H9 (cell line): ENCODE measurements at regions not wholly inside any gene's neighbourhood (a gene's known extent, or its start where the extent isn't known, plus 50 kb on each side); places are given as distances from the start of the nearest gene placed in this dataset.

Experiments used
- DNase-seq: peaks from one replicate; pipeline ENCODE4 v3.0.0-alpha.2; 2017
- H2AFZ ChIP-seq: one replicate; pipeline ENCODE4 v1.6.1; 2013; ENCODE audit warnings: mild to moderate bottlenecking, low read length, control low read depth, moderate library complexity
- H2AK5ac ChIP-seq: 2 replicates; pipeline ENCODE4 v1.6.1; 2013; ENCODE audit warnings: low read length, control low read depth, mixed read lengths; ENCODE audit not compliant: insufficient read length
- H2BK120ac ChIP-seq: one replicate; pipeline ENCODE4 v1.6.1; 2013; ENCODE audit warnings: low read depth, mild to moderate bottlenecking, low read length, control low read depth, inconsistent platforms; ENCODE audit not compliant: poor library complexity, severe bottlenecking
- H2BK12ac ChIP-seq: 2 replicates; pipeline ENCODE4 v1.6.1; 2013; ENCODE audit warnings: low read length, control low read depth, mixed read lengths, low read depth; ENCODE audit not compliant: insufficient read length
- H2BK15ac ChIP-seq: 2 replicates; pipeline ENCODE4 v1.6.1; 2013; ENCODE audit warnings: low read depth, low read length, control low read depth
- H2BK20ac ChIP-seq: one replicate; pipeline ENCODE4 v1.6.1; 2013; ENCODE audit warnings: low read depth, mild to moderate bottlenecking, low read length, control low read depth, inconsistent platforms; ENCODE audit not compliant: poor library complexity, severe bottlenecking
- H2BK5ac ChIP-seq: 2 replicates; pipeline ENCODE4 v1.6.1; 2013; ENCODE audit warnings: low read length, control low read depth, mixed read lengths; ENCODE audit not compliant: insufficient read length
- H3K14ac ChIP-seq: 2 replicates; pipeline ENCODE4 v1.6.1; 2013; ENCODE audit warnings: low read length, control low read depth; ENCODE audit not compliant: insufficient read depth
- H3K18ac ChIP-seq: 2 replicates; pipeline ENCODE4 v1.6.1; 2013; ENCODE audit warnings: low read depth, mild to moderate bottlenecking, mixed read lengths, low read length, control low read depth; ENCODE audit not compliant: insufficient read length
- H3K23ac ChIP-seq: 2 replicates; pipeline ENCODE4 v1.6.1; 2013; ENCODE audit warnings: low read length, control low read depth, mixed read lengths, low read depth; ENCODE audit not compliant: insufficient read length
- H3K23me2 ChIP-seq: 2 replicates; pipeline ENCODE4 v1.6.1; 2013; ENCODE audit warnings: low read depth, mild to moderate bottlenecking, mixed read lengths, low read length, control low read depth; ENCODE audit not compliant: insufficient read length, poor library complexity, severe bottlenecking
- H3K27ac ChIP-seq: 2 replicates; pipeline ENCODE4 v1.5.1; 2013; ENCODE audit warnings: low read length, control low read depth, mixed read lengths, low read depth; ENCODE audit not compliant: insufficient read length
- H3K27me3 ChIP-seq: 2 replicates; pipeline ENCODE4 v1.6.1; 2013; ENCODE audit warnings: low read length, control low read depth, inconsistent platforms; ENCODE audit not compliant: insufficient read depth
- H3K4ac ChIP-seq: 2 replicates; pipeline ENCODE4 v1.6.1; 2013; ENCODE audit warnings: low read depth, mild to moderate bottlenecking, control low read depth, inconsistent platforms, low read length, moderate library complexity
- H3K4me1 ChIP-seq: 2 replicates; pipeline ENCODE4 v1.6.1; 2013; ENCODE audit warnings: low read length, control low read depth, inconsistent platforms; ENCODE audit not compliant: insufficient read depth
- H3K4me2 ChIP-seq: 2 replicates; pipeline ENCODE4 v1.6.1; 2013; ENCODE audit warnings: low read length, control low read depth, mixed read lengths; ENCODE audit not compliant: insufficient read length, insufficient read depth
- H3K56ac ChIP-seq: 2 replicates; pipeline ENCODE4 v1.6.1; 2013; ENCODE audit warnings: low read depth, mild to moderate bottlenecking, mixed read lengths, low read length, control low read depth; ENCODE audit not compliant: insufficient read length
- H3K79me1 ChIP-seq: 2 replicates; pipeline ENCODE4 v1.6.1; 2013; ENCODE audit warnings: low read depth, mild to moderate bottlenecking, moderate library complexity, low read length, control low read depth, inconsistent platforms; ENCODE audit not compliant: insufficient read depth, poor library complexity, severe bottlenecking
- H3K79me2 ChIP-seq: 2 replicates; pipeline ENCODE4 v1.6.1; 2013; ENCODE audit warnings: low read length, control low read depth, inconsistent platforms; ENCODE audit not compliant: insufficient read depth
- H3K9ac ChIP-seq: 2 replicates; pipeline ENCODE4 v1.6.1; 2013; ENCODE audit warnings: low read length, control low read depth, mixed read lengths; ENCODE audit not compliant: insufficient read length; ENCODE audit errors: extremely low read depth
- H3K9me3 ChIP-seq: one replicate; pipeline ENCODE4 v1.6.1; 2013; ENCODE audit warnings: low read depth, low read length, inconsistent platforms; ENCODE audit not compliant: control insufficient read depth
- H3T11ph ChIP-seq: one replicate; pipeline ENCODE4 v1.6.1; 2013; ENCODE audit warnings: mild to moderate bottlenecking, low read length, control low read depth, inconsistent platforms
- H4K20me1 ChIP-seq: one replicate; pipeline ENCODE4 v1.6.1; 2013; ENCODE audit not compliant: control insufficient read depth, insufficient read length, insufficient read depth
- H4K5ac ChIP-seq: 2 replicates; pipeline ENCODE4 v1.6.1; 2013; ENCODE audit warnings: low read depth, mild to moderate bottlenecking, mixed read lengths, low read length, control low read depth; ENCODE audit not compliant: insufficient read length
- H4K8ac ChIP-seq: replicated peaks from 2 replicates; pipeline ENCODE4 v1.6.1; 2013; ENCODE audit warnings: low read length, control low read depth, mixed read lengths, low read depth; ENCODE audit not compliant: insufficient read length
- H4K91ac ChIP-seq: 2 replicates; pipeline ENCODE4 v1.6.1; 2013; ENCODE audit warnings: low read depth, mild to moderate bottlenecking, moderate library complexity, mixed read lengths, low read length, control low read depth; ENCODE audit not compliant: insufficient read length
- H3K27ac Mint-ChIP-seq, 3 experiments: 2 replicates in 2 of 3; 3 replicates in 1 of 3; pipeline ENCODE4 v1.8.0; 2020 to 2021; ENCODE audit warnings: mixed read lengths in 3 of 3, mild to moderate bottlenecking in 1 of 3, moderate library complexity in 1 of 3
- H3K27me3 Mint-ChIP-seq: 2 replicates; pipeline ENCODE4 v1.8.0; 2021; ENCODE audit warnings: low read depth, mild to moderate bottlenecking, moderate library complexity, mixed read lengths
- H3K36me3 Mint-ChIP-seq, 3 experiments: 2 replicates in 2 of 3; 3 replicates in 1 of 3; pipeline ENCODE4 v1.8.0; 2020 to 2021; ENCODE audit warnings: low read depth in 3 of 3, mixed read lengths in 3 of 3; ENCODE audit not compliant: insufficient read depth in 1 of 3
- H3K4me1 Mint-ChIP-seq, 2 experiments: 2 replicates each; pipeline ENCODE4 v1.8.0; 2020; ENCODE audit warnings: mixed read lengths in 2 of 2
- H3K4me3 Mint-ChIP-seq, 2 experiments: 2 replicates in 1 of 2; 3 replicates in 1 of 2; pipeline ENCODE4 v1.8.0; 2020 to 2021; ENCODE audit warnings: mild to moderate bottlenecking in 2 of 2, mixed read lengths in 2 of 2, moderate library complexity in 1 of 2
- H3K9me3 Mint-ChIP-seq, 2 experiments: 2 replicates in 1 of 2; 3 replicates in 1 of 2; pipeline ENCODE4 v1.8.0; 2020; ENCODE audit warnings: mild to moderate bottlenecking in 2 of 2, mixed read lengths in 2 of 2, moderate library complexity in 1 of 2
- WGBS: extraction: QIAGEN DNeasy Blood & Tissue Kit; methylation state at CpG from one replicate; pipeline ENCODE4 v1.1.7; 2013; ENCODE audit warnings: missing lambda C conversion rate, low lambda C conversion rate, mixed read lengths; ENCODE audit not compliant: insufficient read length; ENCODE audit errors: extremely low coverage; 5-methylcytosine and 5-hydroxymethylcytosine counted together
- TF ChIP-seq, protein P1 (sequence below): fragments of 200-600 bp; sonication (generic); conservative IDR thresholded peaks from 3 replicates; pipeline ENCODE4 v1.8.0; 2021; ENCODE audit warnings: antibody characterized with exemption, mild to moderate bottlenecking

DNA sequence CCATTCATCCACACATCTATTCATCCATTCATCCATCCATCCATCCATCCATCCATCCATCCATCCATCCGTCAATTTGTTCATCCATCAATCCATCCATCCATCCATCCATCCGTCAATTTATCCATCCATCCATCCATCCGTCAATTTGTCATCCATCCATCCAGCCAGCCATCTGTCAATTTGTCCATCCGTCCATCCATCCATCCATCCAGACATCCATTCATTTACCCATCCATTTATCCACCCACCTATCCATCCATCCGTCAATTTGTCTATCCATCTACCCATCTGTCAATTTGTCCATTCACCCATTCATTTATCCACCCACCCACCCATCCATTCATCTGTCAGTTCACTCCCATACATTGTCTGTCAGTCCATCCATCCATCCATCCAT is 209.5 kb upstream of the ZNF536 start:
- no peak overlapping the region for H3K4me2 ChIP-seq
- no peak overlapping the region for H3K27ac Mint-ChIP-seq
- H2AFZ ChIP-seq = no peak overlapping the region
- no peak overlapping the region for H4K91ac ChIP-seq
- no peak for DNase-seq
- H3K79me1 ChIP-seq = no peaks in the 10 kb centered on the region
- H3K27me3 ChIP-seq = no peaks in the 10 kb centered on the region
- no peak overlapping the region for H3K4me3 Mint-ChIP-seq
- H3K9me3 ChIP-seq = no peaks in the 10 kb centered on the region
- H3K9ac ChIP-seq = no peak overlapping the region
- no peak overlapping the region for H3K4ac ChIP-seq
- no peak overlapping the region for H3K18ac ChIP-seq
- H2BK12ac ChIP-seq = no peak overlapping the region
- WGBS = 100% methylated on average over 3 of the region's 5 CpGs
- H4K20me1 ChIP-seq = no peaks in the 10 kb centered on the region
- no peak overlapping the region for H3K23ac ChIP-seq
- peaks cover 0 to 4% of the 10 kb centered on the region in 2 experiments; a peak in 1 of 4 replicates for H3K4me1 Mint-ChIP-seq
- peaks cover 2 to 3% of the 10 kb centered on the region in 2 experiments; a peak in 2 of 5 replicates for H3K9me3 Mint-ChIP-seq
- H3K27me3 Mint-ChIP-seq = peaks cover 5% of the 10 kb centered on the region
- H3K79me2 ChIP-seq = no peaks in the 10 kb centered on the region
- TF ChIP-seq, protein P1, sequence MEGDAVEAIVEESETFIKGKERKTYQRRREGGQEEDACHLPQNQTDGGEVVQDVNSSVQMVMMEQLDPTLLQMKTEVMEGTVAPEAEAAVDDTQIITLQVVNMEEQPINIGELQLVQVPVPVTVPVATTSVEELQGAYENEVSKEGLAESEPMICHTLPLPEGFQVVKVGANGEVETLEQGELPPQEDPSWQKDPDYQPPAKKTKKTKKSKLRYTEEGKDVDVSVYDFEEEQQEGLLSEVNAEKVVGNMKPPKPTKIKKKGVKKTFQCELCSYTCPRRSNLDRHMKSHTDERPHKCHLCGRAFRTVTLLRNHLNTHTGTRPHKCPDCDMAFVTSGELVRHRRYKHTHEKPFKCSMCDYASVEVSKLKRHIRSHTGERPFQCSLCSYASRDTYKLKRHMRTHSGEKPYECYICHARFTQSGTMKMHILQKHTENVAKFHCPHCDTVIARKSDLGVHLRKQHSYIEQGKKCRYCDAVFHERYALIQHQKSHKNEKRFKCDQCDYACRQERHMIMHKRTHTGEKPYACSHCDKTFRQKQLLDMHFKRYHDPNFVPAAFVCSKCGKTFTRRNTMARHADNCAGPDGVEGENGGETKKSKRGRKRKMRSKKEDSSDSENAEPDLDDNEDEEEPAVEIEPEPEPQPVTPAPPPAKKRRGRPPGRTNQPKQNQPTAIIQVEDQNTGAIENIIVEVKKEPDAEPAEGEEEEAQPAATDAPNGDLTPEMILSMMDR = no peak
- no peaks in the 10 kb centered on the region for H3K23me2 ChIP-seq
- no peak overlapping the region for H3K27ac ChIP-seq
- no peak overlapping the region for H3T11ph ChIP-seq
- H3K14ac ChIP-seq = no peak overlapping the region
- no peaks in the 10 kb centered on the region for H3K4me1 ChIP-seq
- no peak overlapping the region for H2BK120ac ChIP-seq
- no peak overlapping the region for H3K56ac ChIP-seq
- H2BK20ac ChIP-seq = no peak overlapping the region
- H2BK15ac ChIP-seq = no peak overlapping the region
- no peak overlapping the region for H4K8ac ChIP-seq
- no peak overlapping the region for H4K5ac ChIP-seq
- no peak overlapping the region for H2BK5ac ChIP-seq
- no peaks in the 10 kb centered on the region for H3K36me3 Mint-ChIP-seq
- no peak overlapping the region for H2AK5ac ChIP-seq
